GM21526 (cell line): ENCODE measurements at regions not wholly inside any gene's neighbourhood (a gene's known extent, or its start where the extent isn't known, plus 50 kb on each side); places are given as distances from the start of the nearest gene placed in this dataset.
"Not testable (repeated sequence)": the region's sequence is repeated elsewhere in the genome, so short reads cannot be mapped to it uniquely, and the experiment has no call there.

Experiments
- ATAC-seq: cut with Tn5 transposase; IDR thresholded peaks from one replicate; pipeline ENCODE4 v1.9.1; 2021; ENCODE audit warnings: moderate library complexity; ENCODE audit not compliant: unreplicated experiment, low FRiP score

DNA sequence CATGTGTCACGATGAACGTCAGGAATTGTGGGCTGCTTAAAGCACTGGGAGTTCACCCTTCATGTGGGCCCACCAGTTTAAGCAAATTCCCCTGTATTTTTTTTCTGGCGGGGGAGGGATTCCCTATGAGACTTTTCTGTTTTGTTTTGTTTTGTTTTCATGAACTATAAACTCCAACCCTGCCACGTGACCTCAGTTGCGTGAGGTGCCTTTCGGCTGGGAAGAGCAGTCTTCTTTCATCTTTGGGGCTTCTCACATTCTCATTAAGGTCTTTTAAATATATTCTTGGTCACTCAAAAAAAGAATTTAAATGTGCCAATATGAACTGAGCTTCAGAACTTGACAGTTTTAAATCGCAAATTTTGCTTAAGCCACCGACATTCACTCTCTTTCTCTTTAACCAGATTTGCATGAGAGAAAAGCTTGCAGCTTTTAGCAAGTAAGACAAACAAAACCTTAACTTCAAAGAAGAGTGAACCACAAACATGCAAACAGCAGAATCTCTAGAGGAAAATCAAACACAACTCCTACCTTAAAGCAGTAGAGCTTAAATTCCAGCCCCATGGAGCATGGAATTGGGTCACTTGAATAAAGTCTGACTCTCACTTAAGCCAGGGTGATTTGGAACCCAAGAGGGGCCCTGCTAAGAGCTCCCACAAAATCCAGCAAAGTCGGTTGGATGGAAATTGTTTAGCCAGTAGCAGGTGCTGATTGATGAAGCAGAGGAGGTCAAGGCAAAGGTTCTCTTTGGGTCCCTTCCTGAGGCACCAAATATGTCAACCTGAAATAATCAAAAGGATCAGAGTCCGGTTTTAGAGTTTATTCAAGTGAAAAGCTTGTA lies 699.8 kb upstream of the GBE1 start:
- ATAC-seq: no peak

DNA sequence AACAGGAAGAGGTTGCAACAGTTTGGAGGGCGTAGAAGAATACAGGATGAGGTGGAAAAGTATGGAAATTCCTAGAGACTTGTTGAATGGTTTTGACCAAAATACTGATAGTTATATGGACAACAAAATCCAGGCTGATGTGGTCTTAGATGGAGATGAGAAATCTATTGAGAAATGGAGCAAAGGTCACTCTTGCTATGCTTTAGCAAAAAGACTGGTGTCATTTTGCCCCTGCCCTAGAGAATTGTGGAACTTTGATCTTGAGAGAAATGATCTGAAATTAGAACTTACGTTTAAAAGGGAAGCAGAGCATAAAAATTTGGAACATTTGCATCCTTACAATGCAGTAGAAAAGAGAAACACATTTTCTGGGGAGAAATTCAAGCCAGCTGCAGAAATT lies 686.9 kb upstream of the GBE1 start:
- no peak for ATAC-seq

DNA sequence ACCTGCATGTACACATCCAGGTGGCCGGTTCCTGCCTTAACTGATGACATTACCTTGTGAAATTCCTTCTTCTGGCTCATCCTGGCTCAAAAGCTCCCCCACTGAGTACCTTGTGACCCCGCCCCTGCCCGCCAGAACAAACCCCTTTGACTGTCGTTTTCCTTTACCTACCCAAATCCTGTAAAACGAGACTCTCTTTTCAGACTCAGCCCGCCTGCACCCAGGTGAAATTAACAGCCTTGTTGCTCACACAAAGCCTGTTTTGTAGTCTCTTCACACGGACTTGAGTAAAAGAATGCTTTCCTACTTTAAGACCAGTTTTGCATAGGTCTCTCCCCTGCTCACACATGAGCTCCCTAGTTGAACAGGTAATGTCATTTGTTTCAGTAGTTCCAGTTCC lies 667.4 kb upstream of the GBE1 start:
- ATAC-seq: not testable (repeated sequence)

- ATAC-seq: no peak
Measured at GRCh38 chr3:82424031-82424339, 662.5 kb upstream of the GBE1 start.

DNA sequence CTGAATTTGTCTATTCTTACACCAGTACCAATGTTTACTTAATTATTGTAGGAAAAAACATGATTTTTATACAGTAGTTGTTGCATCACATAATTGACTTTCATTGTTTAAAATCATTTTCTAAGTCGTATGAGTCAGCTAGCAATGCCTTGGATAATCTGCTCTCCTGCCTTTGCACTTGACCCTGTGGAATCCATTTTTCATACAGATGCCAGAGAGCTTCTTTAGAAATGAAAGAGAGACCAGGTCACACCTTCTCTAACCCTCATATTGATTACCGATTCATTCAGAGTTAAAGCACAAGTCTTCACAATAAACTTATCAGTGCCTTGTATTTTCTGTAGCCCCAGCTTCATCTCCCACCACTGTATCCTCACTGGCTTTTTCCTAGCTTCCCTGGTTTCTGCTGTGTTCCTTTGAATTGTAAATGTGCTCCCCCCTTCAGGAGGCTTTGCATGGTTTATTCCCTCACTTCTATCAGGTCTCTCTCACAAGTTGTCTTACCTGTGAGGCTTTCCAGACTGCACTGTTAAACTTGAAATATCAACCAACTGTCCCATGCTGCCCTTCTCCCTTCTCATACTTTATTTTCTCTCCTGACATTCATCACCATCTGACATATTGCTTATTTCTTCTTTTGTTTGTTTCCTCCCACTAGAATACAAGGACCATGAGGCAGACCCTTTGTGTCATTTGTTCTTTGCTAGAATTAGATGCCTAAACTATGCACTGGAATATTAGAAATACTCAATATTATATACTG lies 662.0 kb upstream of the GBE1 start:
- ATAC-seq: no peak

DNA sequence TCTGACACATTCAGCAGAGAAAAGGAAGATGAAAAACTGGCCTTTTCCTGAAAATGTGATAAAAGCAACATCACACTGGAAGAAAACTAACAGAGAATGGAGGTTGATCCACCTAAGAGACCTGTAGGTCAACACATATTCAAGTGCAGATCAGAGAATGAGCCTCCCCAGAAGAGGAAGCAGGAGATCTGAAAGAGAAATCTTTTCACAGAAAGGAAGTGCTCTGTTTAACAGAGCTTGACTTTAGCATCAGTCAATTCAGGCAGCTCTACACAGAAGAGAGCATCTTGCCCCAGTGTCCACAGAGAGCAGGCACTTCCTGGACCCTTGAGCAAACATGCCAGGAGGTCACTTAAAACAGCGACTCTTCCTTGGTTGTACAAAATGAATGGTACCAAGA lies 655.4 kb upstream of the GBE1 start:
- ATAC-seq: no peak

- ATAC-seq: no peak
Measured at GRCh38 chr3:82416349-82416748, 654.9 kb upstream of the GBE1 start.

- no peak for ATAC-seq
Measured at GRCh38 chr3:82413171-82413570, 651.7 kb upstream of the GBE1 start.

DNA sequence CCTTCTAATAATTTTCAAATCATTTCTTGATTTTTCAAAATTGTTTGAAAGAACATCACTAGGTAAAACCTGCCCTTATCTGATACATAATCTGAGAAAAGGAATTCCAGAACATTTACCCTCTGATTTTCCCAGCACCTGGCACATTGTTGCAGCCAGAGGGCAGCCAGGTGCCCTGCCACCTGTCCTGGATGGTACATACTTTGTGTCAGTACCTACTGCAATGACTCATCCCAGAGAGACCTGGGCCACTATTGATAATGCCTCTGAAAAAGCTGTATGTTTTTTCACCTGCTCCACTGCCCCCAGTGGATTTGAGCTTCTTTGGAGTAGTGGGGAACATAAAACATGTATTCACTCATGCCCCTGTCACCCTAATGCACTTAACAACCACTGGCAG lies 648.9 kb upstream of the GBE1 start:
- ATAC-seq: no peak

DNA sequence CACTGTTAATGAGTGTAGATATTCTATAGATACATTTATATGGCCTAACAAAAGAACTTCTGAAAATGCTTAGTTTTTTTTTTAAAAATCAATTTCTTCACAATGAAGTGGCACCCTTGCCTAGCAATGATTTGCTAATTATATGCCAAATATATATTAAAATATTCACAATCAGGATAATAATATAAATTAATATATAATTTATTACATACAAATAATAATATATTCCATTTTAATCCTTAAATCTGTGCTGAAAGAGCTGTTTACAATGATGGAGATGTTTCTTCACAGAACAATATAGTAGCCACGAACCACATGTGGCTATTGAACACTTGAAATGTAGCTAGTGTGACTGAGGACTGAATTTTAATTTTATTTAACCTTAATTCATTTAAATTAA lies 648.4 kb upstream of the GBE1 start:
- no peak for ATAC-seq

GRCh38 chr3:82392203-82392775 lies 630.8 kb upstream of the GBE1 start:
- ATAC-seq: no peak

GRCh38 chr3:82390868-82391267 lies 629.4 kb upstream of the GBE1 start:
- no peak for ATAC-seq

DNA sequence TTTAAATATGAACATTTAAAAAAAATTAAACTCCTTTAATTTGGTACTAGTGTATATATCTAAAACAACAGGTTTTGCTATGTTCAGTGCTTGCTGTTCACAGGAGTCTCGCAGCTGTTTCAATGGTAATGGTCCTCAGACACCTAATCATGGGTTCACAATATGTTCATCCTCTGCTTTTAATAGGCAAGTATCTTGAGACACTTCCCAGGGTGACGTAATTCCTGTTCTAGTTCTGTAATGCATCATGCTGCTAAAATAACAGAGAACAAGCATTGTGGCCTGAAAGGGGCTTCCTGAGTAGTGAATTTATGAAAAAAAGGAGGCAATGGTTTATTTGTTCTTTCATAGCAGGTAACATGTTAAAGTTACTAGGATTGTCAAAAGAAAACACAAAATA lies 625.2 kb upstream of the GBE1 start:
- no peak for ATAC-seq

DNA sequence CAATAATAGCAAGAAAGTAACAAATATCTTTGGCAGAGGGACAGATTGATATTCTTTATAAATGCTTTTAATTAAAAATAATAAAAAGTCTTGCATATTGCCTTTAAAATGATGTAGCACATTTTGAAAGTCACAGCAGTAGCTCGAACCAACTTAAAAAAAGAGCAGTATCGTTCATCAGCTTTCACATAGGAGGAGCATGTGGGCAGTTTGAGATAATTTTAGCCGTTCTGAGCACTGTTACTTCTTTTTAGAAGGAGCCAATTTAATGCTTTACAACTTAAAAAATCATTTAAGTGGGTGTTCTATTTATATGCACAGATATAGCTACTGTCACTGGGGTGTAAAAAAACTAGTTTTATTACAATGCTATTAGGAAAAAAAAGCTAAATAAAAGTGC lies 622.7 kb upstream of the GBE1 start:
- ATAC-seq: no peak

DNA sequence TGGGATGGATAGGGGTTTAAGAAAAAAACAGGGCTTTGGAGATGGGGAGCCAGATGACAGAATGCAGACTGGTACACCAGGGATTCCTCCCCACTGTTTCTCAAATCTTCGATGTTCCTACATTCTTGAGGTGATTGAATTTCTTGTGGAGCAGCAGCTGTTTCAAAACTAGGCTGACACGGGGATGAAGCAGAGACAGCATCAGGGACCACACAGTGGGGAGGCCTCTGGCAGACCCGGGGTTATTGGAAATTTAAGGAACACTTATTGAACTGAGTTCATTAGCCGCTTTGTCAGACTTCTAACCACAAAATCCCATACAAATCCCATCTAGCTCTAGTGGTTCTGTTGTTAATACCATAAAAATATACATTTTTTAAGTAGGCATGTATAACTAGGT lies 621.4 kb upstream of the GBE1 start:
- ATAC-seq: no peak

GRCh38 chr3:82378392-82378791 lies 616.9 kb upstream of the GBE1 start:
- no peak for ATAC-seq

GRCh38 chr3:82376883-82377282 lies 615.4 kb upstream of the GBE1 start:
- ATAC-seq: no peak

- not testable (repeated sequence) for ATAC-seq
Measured at GRCh38 chr3:82373833-82374232, 612.4 kb upstream of the GBE1 start.

DNA sequence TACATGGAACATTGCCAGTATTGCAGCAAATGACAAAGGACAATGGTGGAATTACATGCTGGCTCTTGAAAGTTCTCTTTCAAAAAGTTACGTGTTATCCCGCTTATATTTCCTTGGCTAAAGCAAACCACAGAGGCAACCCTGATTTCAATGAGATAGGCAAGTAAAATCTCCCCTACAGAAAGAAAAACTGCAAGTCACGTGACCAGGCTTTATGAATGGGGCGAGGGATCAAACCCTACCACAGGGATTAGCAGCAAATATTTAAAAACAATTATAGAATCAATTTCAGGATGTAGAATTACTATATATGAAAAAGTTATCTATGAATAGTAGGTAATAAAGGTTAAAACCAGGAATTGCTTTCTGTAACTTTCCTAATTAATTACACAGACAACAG lies 603.4 kb upstream of the GBE1 start:
- ATAC-seq: no peak

DNA sequence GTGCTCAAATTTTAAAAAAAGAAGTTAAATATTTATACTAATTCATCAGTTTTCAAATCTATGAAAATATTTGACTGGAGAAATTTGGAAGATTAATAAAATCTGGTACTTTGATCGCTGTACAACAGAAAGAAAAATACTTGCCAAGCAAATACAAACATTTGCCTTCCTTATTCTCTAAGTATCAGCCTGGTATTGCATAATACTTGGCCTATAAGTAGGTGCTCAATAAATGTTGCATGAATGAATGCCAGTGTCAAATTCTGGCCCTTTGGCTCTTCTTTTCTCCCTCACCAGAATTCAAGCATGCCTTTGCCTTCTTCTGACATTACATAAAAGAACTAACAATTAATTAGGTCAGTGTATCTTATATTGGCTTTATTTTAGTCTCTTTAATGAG lies 601.7 kb upstream of the GBE1 start:
- no peak for ATAC-seq

- no peak for ATAC-seq
Measured at GRCh38 chr3:82355228-82355627, 593.8 kb upstream of the GBE1 start.

DNA sequence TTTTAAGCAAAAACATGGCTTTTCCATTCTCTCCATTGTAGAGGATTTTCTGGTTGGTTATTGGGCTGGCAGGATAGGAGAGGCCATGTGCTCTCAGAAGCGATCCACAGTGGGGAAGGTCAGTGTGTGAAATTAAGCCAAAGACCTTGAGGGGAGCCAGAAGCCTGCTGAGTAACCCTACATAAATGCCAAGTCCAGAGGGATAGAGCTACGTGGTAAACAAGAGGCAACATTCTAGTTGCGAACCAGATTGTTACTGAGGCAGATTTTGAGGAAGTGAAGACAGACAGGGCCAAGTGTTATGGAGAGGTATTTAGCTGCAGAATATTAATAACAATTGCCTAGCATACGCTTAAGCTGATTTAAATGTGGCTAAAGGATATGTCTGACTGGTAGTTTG lies 592.8 kb upstream of the GBE1 start:
- ATAC-seq: no peak
